CD4-positive, alpha-beta T cell (primary cell): ENCODE measurements at regions not wholly inside any gene's neighbourhood (a gene's known extent, or its start where the extent isn't known, plus 50 kb on each side); places are given as distances from the start of the nearest gene placed in this dataset.

Experiments used
- ATAC-seq: fragments of 200-7000 bp; cut with Tn5 transposase; one replicate; pipeline ENCODE4 v1.10.0; 2022; ENCODE audit warnings: mild to moderate bottlenecking; ENCODE audit not compliant: poor library complexity
- CTCF ChIA-PET: fragments of 350-600 bp; sonication (Branson Sonifier 250); formaldehyde crosslinking; loops from one replicate; lab custom pipeline; 2021; ENCODE audit warnings: antibody characterized with exemption, inconsistent platforms; lab: Charles Lee
- POLR2A ChIA-PET: fragments of 350-600 bp; sonication (Branson Sonifier 250); formaldehyde crosslinking; loops from one replicate; lab custom pipeline; 2021; ENCODE audit warnings: antibody characterized with exemption, inconsistent platforms; lab: Charles Lee
- DNase-seq, 14 experiments: peaks; one replicate each; pipeline ENCODE4 v3.0.0-alpha.2; 2013 to 2020; ENCODE audit warnings: mixed read lengths in 2 of 14
- H3K27ac ChIP-seq, 2 donors: one replicate each; pipeline versions ENCODE4 v1.5.1 to v1.7.0; 2013; ENCODE audit warnings: low read length in 2 of 2, low read depth in 1 of 2, mild to moderate bottlenecking in 1 of 2
- H3K27me3 ChIP-seq, 2 experiments: 1 replicate in 1 of 2; 2 replicates in 1 of 2; pipeline versions ENCODE4 v1.6.1 to v1.7.0; 2013; ENCODE audit warnings: low read length in 2 of 2, control low read depth in 1 of 2, mild to moderate bottlenecking in 1 of 2, moderate library complexity in 1 of 2; ENCODE audit not compliant: insufficient read depth in 2 of 2, control insufficient read depth in 1 of 2
- H3K36me3 ChIP-seq: one replicate; pipeline ENCODE4 v1.6.1; 2013; ENCODE audit warnings: low read length, control low read depth; ENCODE audit not compliant: insufficient read depth
- H3K4me1 ChIP-seq: one replicate; pipeline ENCODE4 v1.6.1; 2013; ENCODE audit warnings: low read length, control low read depth; ENCODE audit not compliant: insufficient read depth
- H3K4me3 ChIP-seq: one replicate; pipeline ENCODE4 v1.5.1; 2013; ENCODE audit warnings: mild to moderate bottlenecking, low read length, moderate library complexity
- H3K9me3 ChIP-seq, 2 experiments: 1 replicate in 1 of 2; 2 replicates in 1 of 2; pipeline versions ENCODE4 v1.6.1 to v1.7.0; 2013; ENCODE audit warnings: low read length in 2 of 2, mild to moderate bottlenecking in 2 of 2, control low read depth in 1 of 2, moderate library complexity in 1 of 2; ENCODE audit not compliant: control insufficient read depth in 1 of 2, insufficient read depth in 1 of 2
- H3K27ac Mint-ChIP-seq: one replicate; pipeline ENCODE4 v1.8.0; 2020; ENCODE audit warnings: mixed read lengths
- H3K27me3 Mint-ChIP-seq: one replicate; pipeline ENCODE4 v1.8.0; 2021; ENCODE audit warnings: mixed read lengths
- H3K36me3 Mint-ChIP-seq: one replicate; pipeline ENCODE4 v1.8.0; 2021; ENCODE audit warnings: low read depth, mixed read lengths
- H3K4me1 Mint-ChIP-seq: one replicate; pipeline ENCODE4 v1.8.0; 2021; ENCODE audit warnings: low read depth, mixed read lengths
- H3K4me3 Mint-ChIP-seq: one replicate; pipeline ENCODE4 v1.8.0; 2020; ENCODE audit warnings: mild to moderate bottlenecking, mixed read lengths
- H3K9me3 Mint-ChIP-seq: one replicate; pipeline ENCODE4 v1.8.0; 2020; ENCODE audit warnings: mixed read lengths
- CTCF ChIP-seq: fragments of 200-600 bp; IDR thresholded peaks from one replicate; pipeline ENCODE4 v1.8.0; 2022; ENCODE audit warnings: antibody characterized with exemption, mild to moderate bottlenecking
- intact Hi-C, 2 experiments: fragments of 100-400 bp; cut with DNase I in 1 of 2; cut with micrococcal nuclease in 1 of 2; formaldehyde crosslinking; loops; one replicate each; pipeline versions ENCODE4 v1.15.1 to v1.9.0; 2023 to 2025; cut with DNase I, micrococcal nuclease

DNA sequence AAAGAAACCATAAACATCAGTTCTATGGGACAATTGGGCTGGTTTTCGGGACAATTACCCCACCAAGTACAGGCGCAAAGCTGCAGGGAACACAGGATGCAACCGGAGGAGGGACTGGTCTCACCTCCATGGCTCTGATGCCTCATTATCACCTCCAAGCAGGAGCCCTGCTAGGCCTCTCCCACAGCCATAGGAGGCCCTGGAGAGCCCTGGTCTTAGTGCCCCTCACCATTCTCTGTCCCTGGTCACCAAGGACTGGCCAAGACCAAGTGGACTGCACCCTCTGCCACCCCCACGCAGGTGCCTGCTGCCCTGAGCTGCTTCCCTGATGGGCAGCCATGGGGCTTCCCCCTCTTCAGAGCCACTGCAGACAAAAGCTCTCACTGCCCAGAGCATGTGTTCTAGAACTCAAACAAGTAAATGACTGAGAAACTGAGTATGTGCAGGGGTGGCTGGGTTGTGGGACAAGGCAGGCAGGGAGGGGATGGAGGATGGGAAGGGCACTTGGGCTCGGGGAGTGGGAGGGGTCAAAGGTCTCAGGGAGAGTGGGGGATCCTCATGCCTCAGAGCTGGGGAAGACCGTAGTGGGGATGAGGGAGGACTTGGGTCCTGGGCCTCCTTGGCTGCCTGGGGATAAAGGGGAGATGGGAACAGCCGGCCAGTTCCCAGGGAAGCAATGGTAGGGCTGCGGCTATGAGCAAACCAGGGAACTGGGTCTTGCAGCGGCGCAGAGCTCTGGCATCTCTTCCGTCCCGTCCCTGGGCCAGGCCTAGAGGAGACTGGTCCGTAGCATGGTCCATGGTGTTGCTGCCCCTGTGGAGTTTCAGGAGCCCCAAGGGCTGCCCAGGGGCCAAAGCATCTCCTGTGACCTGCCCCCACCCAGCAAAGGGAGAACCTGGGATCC lies 435.1 kb downstream of the PREX1 start:
- no peaks in the 10 kb centered on the region for H3K36me3 Mint-ChIP-seq
- DNase-seq (no peak), ATAC-seq (no peak)
- H3K27me3 Mint-ChIP-seq, result peaks cover 12% of the 10 kb centered on the region
- H3K4me1 ChIP-seq, result no peaks in the 10 kb centered on the region
- no peak overlapping the region for H3K27ac ChIP-seq
- H3K27ac Mint-ChIP-seq, result no peak overlapping the region
- H3K4me3 ChIP-seq, result no peak overlapping the region
- no peaks in the 10 kb centered on the region for H3K36me3 ChIP-seq
- H3K4me3 Mint-ChIP-seq, result no peak overlapping the region
- no peaks in the 10 kb centered on the region for H3K4me1 Mint-ChIP-seq
- peaks cover 0 to 4% of the 10 kb centered on the region in 2 experiments for H3K27me3 ChIP-seq
- CTCF ChIA-PET, result no interaction called here
- TF ChIP-seq CTCF, result no peak
- intact Hi-C loops, result no loop called here
- H3K9me3 ChIP-seq, result peaks cover 16 to 20% of the 10 kb centered on the region in 2 experiments
- POLR2A ChIA-PET, result no interaction called here
- H3K9me3 Mint-ChIP-seq, result peaks cover 11% of the 10 kb centered on the region

DNA sequence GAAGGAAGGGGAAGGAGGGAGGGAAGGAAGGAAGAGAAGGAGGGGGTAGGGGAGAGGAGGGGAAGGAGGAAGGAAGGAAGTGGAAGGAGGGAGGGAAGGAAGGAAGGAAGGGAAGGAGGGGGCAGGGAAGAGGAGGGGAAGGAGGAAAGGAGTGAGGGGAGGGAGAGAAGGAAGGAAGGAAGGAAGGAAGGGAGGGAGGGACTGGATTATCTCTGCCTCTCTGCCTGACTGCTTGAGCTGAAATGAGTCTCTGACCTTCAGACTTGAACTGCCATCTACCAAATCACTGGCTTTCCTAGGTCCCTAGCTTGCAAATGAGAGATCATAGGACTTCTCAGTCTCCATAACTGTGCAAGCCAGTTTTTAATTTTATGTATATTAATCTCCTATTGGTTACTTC lies 436.8 kb downstream of the PREX1 start:
- Mint-ChIP-seq H3K4me3 (no peak overlapping the region), H3K27ac (no peak overlapping the region), H3K4me1 (no peaks in the 10 kb centered on the region), H3K27me3 (peaks cover 19% of the 10 kb centered on the region), H3K9me3 (peaks cover 11% of the 10 kb centered on the region), H3K36me3 (no peaks in the 10 kb centered on the region)
- Histone ChIP-seq H3K27ac (no peak overlapping the region), H3K27me3 (peaks cover 0 to 4% of the 10 kb centered on the region in 2 experiments), H3K4me3 (no peak overlapping the region), H3K9me3 (peaks cover 16 to 20% of the 10 kb centered on the region in 2 experiments), H3K36me3 (no peaks in the 10 kb centered on the region), H3K4me1 (no peaks in the 10 kb centered on the region)
- TF ChIP-seq CTCF, result no peak
- ChIA-PET POLR2A (no interaction called here), CTCF (no interaction called here)
- intact Hi-C loops, result no loop called here
- no peak for ATAC-seq
- no peak for DNase-seq

GRCh38 chr20:48387675-48388074 lies 440.1 kb downstream of the PREX1 start:
- H3K9me3 ChIP-seq, result peaks cover 11 to 12% of the 10 kb centered on the region in 2 experiments
- H3K4me3 ChIP-seq, result no peak overlapping the region
- no peaks in the 10 kb centered on the region for H3K36me3 Mint-ChIP-seq
- TF ChIP-seq CTCF, result no peak
- no peaks in the 10 kb centered on the region for H3K4me1 Mint-ChIP-seq
- H3K4me1 ChIP-seq, result no peaks in the 10 kb centered on the region
- H3K9me3 Mint-ChIP-seq, result peaks cover 11% of the 10 kb centered on the region
- intact Hi-C loops, result no loop called here
- POLR2A ChIA-PET, result no interaction called here
- CTCF ChIA-PET, result no interaction called here
- DNase-seq (no peak), ATAC-seq (no peak)
- no peaks in the 10 kb centered on the region for H3K27me3 ChIP-seq
- H3K27ac Mint-ChIP-seq, result no peak overlapping the region
- H3K4me3 Mint-ChIP-seq, result no peak overlapping the region
- no peak overlapping the region for H3K27ac ChIP-seq
- no peaks in the 10 kb centered on the region for H3K36me3 ChIP-seq
- H3K27me3 Mint-ChIP-seq, result peaks cover 7% of the 10 kb centered on the region
